ENCODE measurements at regions not wholly inside any gene's neighbourhood (a gene's known extent, or its start where the extent isn't known, plus 50 kb on each side); places are given as distances from the start of the nearest gene placed in this dataset.

GRCh38 chr3:111476701-111477100, 65.3 kb upstream of the CD96 start:
- DNase-seq (ENCODE audit: low spot score), result no peak

GRCh38 chr3:111480091-111480490, 61.9 kb upstream of the CD96 start:
- no peak for DNase-seq (ENCODE audit: low spot score)

GRCh38 chr3:111481551-111481950, 60.4 kb upstream of the CD96 start:
- no peak for DNase-seq (ENCODE audit: low spot score)

- no peak for DNase-seq (ENCODE audit: low spot score)
Observed at GRCh38 chr3:111482574-111482973, 59.4 kb upstream of the CD96 start.

DNA sequence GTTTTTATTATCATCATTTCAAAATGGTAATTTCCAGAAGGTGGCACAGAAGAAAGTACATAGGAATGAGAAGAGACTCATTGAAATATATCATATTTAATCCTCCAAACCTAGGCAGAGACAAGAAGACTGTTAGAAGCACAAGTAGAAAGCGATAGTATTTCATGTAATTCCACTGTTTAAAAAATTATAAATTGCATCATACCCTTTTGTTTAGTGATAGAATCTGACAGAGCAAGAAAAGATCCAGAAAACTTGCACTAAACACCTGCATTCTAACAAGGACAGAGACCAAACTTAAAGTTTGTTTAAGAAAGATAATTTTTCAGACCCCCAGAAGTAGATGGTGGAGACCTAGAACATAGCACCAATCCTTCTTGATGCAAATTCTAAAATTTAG, 56.9 kb upstream of the CD96 start:
- DNase-seq (ENCODE audit: low spot score), result no peak

Measured in AG08396 (cell line).